IPS-18c (cell line): ENCODE measurements at regions not wholly inside any gene's neighbourhood (a gene's known extent, or its start where the extent isn't known, plus 50 kb on each side); places are given as distances from the start of the nearest gene placed in this dataset.

Experiments used
- H3K4me3 ChIP-seq: 2 replicates; pipeline ENCODE4 v1.7.0; 2013; ENCODE audit warnings: low read depth, mild to moderate bottlenecking, low read length, moderate library complexity; ENCODE audit not compliant: insufficient read depth
- H3K9me3 ChIP-seq: one replicate; pipeline ENCODE4 v1.6.1; 2013; ENCODE audit warnings: mild to moderate bottlenecking, low read length, moderate library complexity; ENCODE audit not compliant: control insufficient read depth, insufficient read depth

DNA sequence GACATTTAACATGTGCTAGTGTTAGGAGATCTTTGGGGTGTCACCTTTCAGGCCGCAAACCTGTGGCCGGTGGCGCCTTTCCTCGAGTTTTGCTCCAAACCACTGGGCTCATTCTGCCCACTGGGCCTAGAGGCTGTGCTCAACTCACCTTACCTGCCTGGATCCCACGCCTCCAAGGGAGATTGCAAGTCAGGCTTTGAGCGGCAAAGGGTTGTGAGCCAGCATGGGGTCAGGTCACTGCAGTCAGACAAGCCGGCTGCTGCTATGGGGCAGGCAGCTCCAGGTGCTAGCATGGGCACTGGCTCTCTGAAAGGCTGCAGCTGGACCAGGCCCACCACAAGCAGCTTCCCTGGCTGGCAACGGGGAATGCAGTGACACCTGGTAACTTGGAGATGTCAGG is 265.5 kb downstream of the ZBBX start:
- H3K4me3 ChIP-seq, result no peak overlapping the region
- no peaks in the 10 kb centered on the region for H3K9me3 ChIP-seq

- Histone ChIP-seq H3K9me3 (no peaks in the 10 kb centered on the region), H3K4me3 (no peak overlapping the region)
Observed at GRCh38 chr3:167113035-167113830, 266.9 kb downstream of the ZBBX start.

DNA sequence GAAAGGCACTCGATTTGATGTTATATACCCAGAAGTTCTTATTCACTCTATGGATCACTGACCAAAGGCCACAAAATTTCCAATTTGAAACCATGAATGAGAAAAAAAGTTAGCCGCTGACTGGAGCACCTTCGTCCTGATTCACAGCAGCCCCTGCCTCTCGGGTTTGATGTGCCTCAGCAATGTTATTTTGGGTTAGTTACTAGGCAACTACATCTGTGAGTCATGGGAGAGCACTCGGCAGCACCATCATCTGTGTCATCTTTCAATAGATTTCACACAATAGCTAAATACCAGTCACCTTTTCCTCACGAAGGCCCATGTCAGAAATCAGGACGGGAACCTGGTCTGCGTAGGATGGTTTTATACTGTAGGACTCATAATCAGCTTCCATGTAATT is 269.2 kb downstream of the ZBBX start:
- no peak overlapping the region for H3K4me3 ChIP-seq
- H3K9me3 ChIP-seq, result no peaks in the 10 kb centered on the region

GRCh38 chr3:167109746-167110145 is 270.4 kb downstream of the ZBBX start:
- Histone ChIP-seq H3K9me3 (no peaks in the 10 kb centered on the region), H3K4me3 (no peak overlapping the region)

DNA sequence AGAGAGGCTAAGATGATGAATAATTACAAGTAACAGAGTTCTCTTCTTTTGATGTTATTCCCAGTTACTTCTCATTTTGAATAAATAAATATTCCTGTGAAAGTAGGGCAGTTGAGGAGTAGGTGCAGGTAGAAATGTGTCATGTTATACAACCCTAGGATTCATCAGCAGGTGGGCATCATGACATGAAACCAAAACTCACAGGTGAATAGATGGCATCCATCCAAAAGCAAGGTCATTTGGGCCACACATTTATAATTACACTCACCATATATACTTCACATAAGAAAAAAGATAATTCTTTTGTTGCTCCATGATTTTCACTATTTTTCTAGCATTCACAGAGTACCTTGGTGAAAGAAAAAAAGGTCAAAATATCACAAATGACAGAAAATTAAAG is 273.6 kb downstream of the ZBBX start:
- no peaks in the 10 kb centered on the region for H3K9me3 ChIP-seq
- H3K4me3 ChIP-seq, result no peak overlapping the region

- H3K9me3 ChIP-seq, result peaks cover 3% of the 10 kb centered on the region
- H3K4me3 ChIP-seq, result no peak overlapping the region
Observed at GRCh38 chr3:167102071-167102470, 278.0 kb downstream of the ZBBX start.

DNA sequence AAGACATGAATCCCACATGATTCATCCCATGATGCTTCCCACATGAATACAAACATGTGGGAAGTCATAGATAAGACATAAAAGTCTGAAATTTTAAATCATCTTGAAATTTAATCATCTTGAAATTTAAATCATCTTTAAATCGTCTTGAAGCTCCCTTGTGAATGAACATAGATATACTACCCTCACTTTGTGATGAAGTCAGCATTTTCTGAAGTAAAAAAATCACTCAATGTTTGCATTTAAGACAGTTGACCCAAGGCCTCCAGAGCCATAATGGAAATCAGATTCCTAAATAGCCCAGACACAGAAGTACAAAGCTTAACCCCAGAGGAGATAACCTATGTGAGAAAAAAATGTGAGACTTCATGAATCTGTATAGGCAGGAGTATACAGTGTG is 279.4 kb downstream of the ZBBX start:
- Histone ChIP-seq H3K9me3 (peaks cover 3% of the 10 kb centered on the region), H3K4me3 (no peak overlapping the region)

- no peak overlapping the region for H3K4me3 ChIP-seq
- peaks cover 3% of the 10 kb centered on the region for H3K9me3 ChIP-seq
Observed at GRCh38 chr3:167100200-167100599, 279.9 kb downstream of the ZBBX start.

- Histone ChIP-seq H3K4me3 (no peak overlapping the region), H3K9me3 (peaks cover 3% of the 10 kb centered on the region)
Observed at GRCh38 chr3:167095976-167096375, 284.1 kb downstream of the ZBBX start.

GRCh38 chr3:167094632-167095031 is 285.5 kb downstream of the ZBBX start:
- no peak overlapping the region for H3K4me3 ChIP-seq
- peaks cover under 1% of the 10 kb centered on the region for H3K9me3 ChIP-seq

GRCh38 chr3:167091226-167091625 is 288.9 kb downstream of the ZBBX start:
- H3K4me3 ChIP-seq, result no peak overlapping the region
- no peaks in the 10 kb centered on the region for H3K9me3 ChIP-seq

DNA sequence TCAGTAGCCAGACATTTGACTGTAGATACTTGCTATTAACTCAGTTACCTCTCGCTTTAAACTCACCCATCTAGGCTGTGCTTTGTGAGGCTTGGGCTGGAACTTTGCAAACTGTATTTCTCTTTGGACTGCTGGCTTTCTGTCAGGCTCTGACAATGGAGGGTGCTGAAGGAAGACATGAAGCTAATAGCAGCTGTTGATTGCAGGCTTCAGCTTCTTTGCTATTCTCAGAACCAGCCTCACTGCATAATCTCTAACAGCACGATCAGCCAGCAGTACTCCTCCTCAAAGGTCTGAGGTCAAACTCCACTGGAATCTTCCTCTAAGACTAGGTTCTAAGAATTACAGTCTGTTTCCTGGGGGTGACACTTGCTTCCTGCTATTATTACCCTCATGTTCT is 295.6 kb downstream of the ZBBX start:
- Histone ChIP-seq H3K9me3 (no peaks in the 10 kb centered on the region), H3K4me3 (no peak overlapping the region)

DNA sequence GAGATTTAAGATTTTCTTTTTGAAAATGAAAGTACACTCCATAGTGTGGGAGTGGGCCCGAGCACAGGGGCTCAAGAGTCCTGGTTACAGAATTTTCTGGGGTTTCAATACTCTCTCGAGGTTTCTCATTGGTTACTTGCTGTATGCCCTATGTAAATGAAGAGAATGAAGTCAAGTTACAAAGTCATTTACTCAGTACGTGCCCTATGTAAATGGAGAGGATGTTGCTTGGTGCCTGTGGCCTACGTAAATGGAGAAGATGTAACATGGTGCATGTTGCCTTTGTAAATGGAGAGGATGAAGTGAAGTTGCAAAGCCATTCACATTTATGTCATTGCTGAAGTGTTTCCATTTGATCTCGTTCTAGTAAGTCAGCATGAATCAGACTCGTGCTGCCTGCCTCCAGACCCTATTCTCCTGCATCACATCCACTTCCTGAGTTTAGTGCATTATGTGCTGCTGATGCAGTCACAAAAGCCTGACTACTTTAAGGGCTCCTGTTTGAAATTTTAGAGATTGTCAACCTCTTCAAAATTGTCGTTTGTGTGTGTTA is 302.0 kb downstream of the ZBBX start:
- H3K4me3 ChIP-seq, result no peak overlapping the region
- no peaks in the 10 kb centered on the region for H3K9me3 ChIP-seq

- H3K9me3 ChIP-seq, result no peaks in the 10 kb centered on the region
- no peak overlapping the region for H3K4me3 ChIP-seq
Observed at GRCh38 chr3:167067787-167068161, 312.3 kb downstream of the ZBBX start.

GRCh38 chr3:167066977-167067786 is 312.9 kb downstream of the ZBBX start:
- Histone ChIP-seq H3K4me3 (no peak overlapping the region), H3K9me3 (no peaks in the 10 kb centered on the region)

- Histone ChIP-seq H3K4me3 (no peak overlapping the region), H3K9me3 (no peaks in the 10 kb centered on the region)
Observed at GRCh38 chr3:167057581-167057980, 322.5 kb downstream of the ZBBX start.

GRCh38 chr3:167054926-167055325 is 325.2 kb downstream of the ZBBX start:
- Histone ChIP-seq H3K4me3 (no peak overlapping the region), H3K9me3 (no peaks in the 10 kb centered on the region)

- no peak overlapping the region for H3K4me3 ChIP-seq
- no peaks in the 10 kb centered on the region for H3K9me3 ChIP-seq
Observed at GRCh38 chr3:167051421-167051820, 328.7 kb downstream of the ZBBX start.
